ENCODE measurements at regions not wholly inside any gene's neighbourhood (a gene's known extent, or its start where the extent isn't known, plus 50 kb on each side); places are given as distances from the start of the nearest gene placed in this dataset.
"Not testable (repeated sequence)": the region's sequence is repeated elsewhere in the genome, so short reads cannot be mapped to it uniquely, and the experiment has no call there.

GRCh38 chr5:21067724-21068123 lies 1079.7 kb upstream of the CDH18 start:
- no peak for DNase-seq (ENCODE audit: low read depth)

GRCh38 chr5:21063146-21063545 lies 1075.1 kb upstream of the CDH18 start:
- no peak for DNase-seq (ENCODE audit: low read depth)

- no peak for DNase-seq (ENCODE audit: low read depth)
Observed at GRCh38 chr5:21058289-21058688, 1070.3 kb upstream of the CDH18 start.

- no peak for DNase-seq (ENCODE audit: low read depth)
Observed at GRCh38 chr5:21051945-21052344, 1063.9 kb upstream of the CDH18 start.

GRCh38 chr5:21049901-21050300 lies 1061.9 kb upstream of the CDH18 start:
- no peak for DNase-seq (ENCODE audit: low read depth)

- DNase-seq (ENCODE audit: low read depth), result no peak
Observed at GRCh38 chr5:21030981-21031380, 1043.0 kb upstream of the CDH18 start.

- no peak for DNase-seq (ENCODE audit: low read depth)
Observed at GRCh38 chr5:21024966-21025365, 1037.0 kb upstream of the CDH18 start.

GRCh38 chr5:21013237-21013636 lies 1025.2 kb upstream of the CDH18 start:
- DNase-seq (ENCODE audit: low read depth), result no peak

GRCh38 chr5:21007781-21008180 lies 1019.8 kb upstream of the CDH18 start:
- DNase-seq (ENCODE audit: low read depth), result no peak

GRCh38 chr5:20988933-20989332 lies 1000.9 kb upstream of the CDH18 start:
- not testable (repeated sequence) for DNase-seq (ENCODE audit: low read depth)

- no peak for DNase-seq (ENCODE audit: low read depth)
Observed at GRCh38 chr5:20985754-20986153, 997.8 kb upstream of the CDH18 start.

GRCh38 chr5:20974426-20974825 lies 986.4 kb upstream of the CDH18 start:
- DNase-seq (ENCODE audit: low read depth), result no peak

- peak; percentile 25 for DNase-seq (ENCODE audit: low read depth)
Observed at GRCh38 chr5:20972419-20972925, 984.5 kb upstream of the CDH18 start.

- DNase-seq (ENCODE audit: low read depth), result no peak
Observed at GRCh38 chr5:20959347-20959746, 971.3 kb upstream of the CDH18 start.

- no peak for DNase-seq (ENCODE audit: low read depth)
Observed at GRCh38 chr5:20958641-20959040, 970.6 kb upstream of the CDH18 start.

GRCh38 chr5:20956134-20956533 lies 968.1 kb upstream of the CDH18 start:
- DNase-seq (ENCODE audit: low read depth), result no peak

GRCh38 chr5:20949636-20950035 lies 961.6 kb upstream of the CDH18 start:
- no peak for DNase-seq (ENCODE audit: low read depth)

GRCh38 chr5:20943183-20943971 lies 955.4 kb upstream of the CDH18 start:
- DNase-seq (ENCODE audit: low read depth), result not testable (repeated sequence)

- DNase-seq (ENCODE audit: low read depth), result not testable (repeated sequence)
Observed at GRCh38 chr5:20942603-20943002, 954.6 kb upstream of the CDH18 start.

GRCh38 chr5:20940786-20941185 lies 952.8 kb upstream of the CDH18 start:
- not testable (repeated sequence) for DNase-seq (ENCODE audit: low read depth)

GRCh38 chr5:20890936-20891335 lies 902.9 kb upstream of the CDH18 start:
- DNase-seq (ENCODE audit: low read depth), result peak; percentile 22

GRCh38 chr5:20875726-20876125 lies 887.7 kb upstream of the CDH18 start:
- not testable (repeated sequence) for DNase-seq (ENCODE audit: low read depth)

- DNase-seq (ENCODE audit: low read depth), result not testable (repeated sequence)
Observed at GRCh38 chr5:20865892-20866291, 877.9 kb upstream of the CDH18 start.

Measured in forelimb muscle (tissue), 1 donor.